ENCODE measurements at regions not wholly inside any gene's neighbourhood (a gene's known extent, or its start where the extent isn't known, plus 50 kb on each side); places are given as distances from the start of the nearest gene placed in this dataset.
"Not testable (repeated sequence)": the region's sequence is repeated elsewhere in the genome, so short reads cannot be mapped to it uniquely, and the experiment has no call there.

GRCh38 chr16:55062442-55062841 lies 131.8 kb downstream of the IRX5 start:
- TF ChIP-seq CTCF (IDR thresholded peaks at IDR 0.05; ENCODE audit: low read depth, low read length, missing control alignments): no peak
- in situ Hi-C loops (cut with HindIII; ENCODE audit: low sequenced_read_pairs): no loop called here
- no peak overlapping the region for H3K4me3 ChIP-seq (ENCODE audit: low read depth, low read length)
- no peak for DNase-seq (ENCODE audit: low read depth)

- no peak for TF ChIP-seq CTCF (IDR thresholded peaks at IDR 0.05; ENCODE audit: low read depth, low read length, missing control alignments)
- DNase-seq (ENCODE audit: low read depth): no peak
- in situ Hi-C loops (cut with HindIII; ENCODE audit: low sequenced_read_pairs): no loop called here
- H3K4me3 ChIP-seq (ENCODE audit: low read depth, low read length): no peak overlapping the region
Observed at GRCh38 chr16:55072976-55073375, 142.3 kb downstream of the IRX5 start.

- no peak for TF ChIP-seq CTCF (IDR thresholded peaks at IDR 0.05; ENCODE audit: low read depth, low read length, missing control alignments)
- in situ Hi-C loops (cut with HindIII; ENCODE audit: low sequenced_read_pairs): no loop called here
- no peak overlapping the region for H3K4me3 ChIP-seq (ENCODE audit: low read depth, low read length)
- no peak for DNase-seq (ENCODE audit: low read depth)
Observed at GRCh38 chr16:55073830-55074229, 143.2 kb downstream of the IRX5 start.

- in situ Hi-C loops (cut with HindIII; ENCODE audit: low sequenced_read_pairs); H3K4me3 ChIP-seq (ENCODE audit: low read depth, low read length); DNase-seq (ENCODE audit: low read depth): not testable (repeated sequence)
Observed at GRCh38 chr16:55075208-55075607, 144.5 kb downstream of the IRX5 start.

GRCh38 chr16:55076053-55076452 lies 145.4 kb downstream of the IRX5 start:
- no peak for TF ChIP-seq CTCF (IDR thresholded peaks at IDR 0.05; ENCODE audit: low read depth, low read length, missing control alignments)
- DNase-seq (ENCODE audit: low read depth): no peak
- in situ Hi-C loops (cut with HindIII; ENCODE audit: low sequenced_read_pairs): no loop called here
- no peak overlapping the region for H3K4me3 ChIP-seq (ENCODE audit: low read depth, low read length)

- in situ Hi-C loops (cut with HindIII; ENCODE audit: low sequenced_read_pairs): no loop called here
- H3K4me3 ChIP-seq (ENCODE audit: low read depth, low read length): no peak overlapping the region
- DNase-seq (ENCODE audit: low read depth): no peak
- TF ChIP-seq CTCF (IDR thresholded peaks at IDR 0.05; ENCODE audit: low read depth, low read length, missing control alignments): no peak
Observed at GRCh38 chr16:55077266-55077665, 146.6 kb downstream of the IRX5 start.

GRCh38 chr16:55078153-55078552 lies 147.5 kb downstream of the IRX5 start:
- TF ChIP-seq CTCF (IDR thresholded peaks at IDR 0.05; ENCODE audit: low read depth, low read length, missing control alignments): no peak
- DNase-seq (ENCODE audit: low read depth): no peak
- in situ Hi-C loops (cut with HindIII; ENCODE audit: low sequenced_read_pairs): no loop called here
- no peak overlapping the region for H3K4me3 ChIP-seq (ENCODE audit: low read depth, low read length)

All from astrocyte of the cerebellum (primary cell).